GM19351 (cell line): ENCODE measurements at regions not wholly inside any gene's neighbourhood (a gene's known extent, or its start where the extent isn't known, plus 50 kb on each side); places are given as distances from the start of the nearest gene placed in this dataset.

Experiments
- ATAC-seq: cut with Tn5 transposase; IDR thresholded peaks from one replicate; pipeline ENCODE4 v1.9.1; 2021; ENCODE audit warnings: mild to moderate bottlenecking, moderate library complexity; ENCODE audit not compliant: unreplicated experiment

- no peak for ATAC-seq
Measured at GRCh38 chr12:115598871-115599811, 678.4 kb downstream of the MED13L start.

- ATAC-seq: no peak
Measured at GRCh38 chr12:115597157-115597712, 680.3 kb downstream of the MED13L start.

GRCh38 chr12:115588131-115588530 is 689.4 kb downstream of the MED13L start:
- no peak for ATAC-seq

GRCh38 chr12:115584156-115584555 is 693.3 kb downstream of the MED13L start:
- ATAC-seq: no peak

GRCh38 chr12:115583591-115583990 is 693.9 kb downstream of the MED13L start:
- ATAC-seq: no peak

- no peak for ATAC-seq
Measured at GRCh38 chr12:115577401-115577800, 700.1 kb downstream of the MED13L start.

- ATAC-seq: no peak
Measured at GRCh38 chr12:115574826-115575225, 702.7 kb downstream of the MED13L start.

GRCh38 chr12:115572440-115572839 is 705.1 kb downstream of the MED13L start:
- ATAC-seq: peak; percentile 98

- ATAC-seq: no peak
Measured at GRCh38 chr12:115571446-115571845, 706.0 kb downstream of the MED13L start.

GRCh38 chr12:115571027-115571426 is 706.5 kb downstream of the MED13L start:
- no peak for ATAC-seq

- no peak for ATAC-seq
Measured at GRCh38 chr12:115570069-115570777, 707.3 kb downstream of the MED13L start.

GRCh38 chr12:115569345-115570068 is 708.0 kb downstream of the MED13L start:
- ATAC-seq: no peak

- ATAC-seq: no peak
Measured at GRCh38 chr12:115558281-115558680, 719.2 kb downstream of the MED13L start.

GRCh38 chr12:115553622-115554021 is 723.9 kb downstream of the MED13L start:
- ATAC-seq: no peak

- ATAC-seq: no peak
Measured at GRCh38 chr12:115543269-115543668, 734.2 kb downstream of the MED13L start.

GRCh38 chr12:115542656-115543055 is 734.8 kb downstream of the MED13L start:
- ATAC-seq: no peak

- ATAC-seq: no peak
Measured at GRCh38 chr12:115541891-115542421, 735.5 kb downstream of the MED13L start.

GRCh38 chr12:115528466-115528865 is 749.0 kb downstream of the MED13L start:
- ATAC-seq: no peak

GRCh38 chr12:115521771-115522409 is 755.6 kb downstream of the MED13L start:
- peak; percentile 63 for ATAC-seq

GRCh38 chr12:115519887-115520286 is 757.6 kb downstream of the MED13L start:
- ATAC-seq: no peak
